HG03103 (cell line): ENCODE measurements at regions not wholly inside any gene's neighbourhood (a gene's known extent, or its start where the extent isn't known, plus 50 kb on each side); places are given as distances from the start of the nearest gene placed in this dataset.
"Not testable (repeated sequence)": the region's sequence is repeated elsewhere in the genome, so short reads cannot be mapped to it uniquely, and the experiment has no call there.

Source experiments
- ATAC-seq: cut with Tn5 transposase; IDR thresholded peaks from one replicate; pipeline ENCODE4 v1.9.1; 2021; ENCODE audit warnings: low read depth; ENCODE audit not compliant: unreplicated experiment

- no peak for ATAC-seq
Observed at GRCh38 chr3:3689601-3690375, 109.4 kb upstream of the LRRN1 start.

- ATAC-seq, result no peak
Observed at GRCh38 chr3:3686907-3687648, 112.2 kb upstream of the LRRN1 start.

GRCh38 chr3:3685721-3686120 lies 113.5 kb upstream of the LRRN1 start:
- no peak for ATAC-seq

GRCh38 chr3:3683261-3683660 lies 116.0 kb upstream of the LRRN1 start:
- no peak for ATAC-seq

GRCh38 chr3:3675801-3676200 lies 123.4 kb upstream of the LRRN1 start:
- no peak for ATAC-seq

- ATAC-seq, result no peak
Observed at GRCh38 chr3:3675186-3675585, 124.0 kb upstream of the LRRN1 start.

GRCh38 chr3:3666664-3667063 lies 132.6 kb upstream of the LRRN1 start:
- peak; percentile 99 for ATAC-seq

GRCh38 chr3:3665961-3666640 lies 133.1 kb upstream of the LRRN1 start:
- peak; percentile 37 for ATAC-seq

GRCh38 chr3:3665546-3665945 lies 133.7 kb upstream of the LRRN1 start:
- ATAC-seq, result no peak

GRCh38 chr3:3664935-3665334 lies 134.3 kb upstream of the LRRN1 start:
- no peak for ATAC-seq

GRCh38 chr3:3662610-3663009 lies 136.6 kb upstream of the LRRN1 start:
- ATAC-seq, result no peak

- no peak for ATAC-seq
Observed at GRCh38 chr3:3654916-3655315, 144.3 kb upstream of the LRRN1 start.

GRCh38 chr3:3648988-3649679 lies 150.1 kb upstream of the LRRN1 start:
- no peak for ATAC-seq

- ATAC-seq, result no peak
Observed at GRCh38 chr3:3646934-3647333, 152.3 kb upstream of the LRRN1 start.

- ATAC-seq, result not testable (repeated sequence)
Observed at GRCh38 chr3:3646103-3646844, 153.0 kb upstream of the LRRN1 start.

- ATAC-seq, result no peak
Observed at GRCh38 chr3:3641877-3642455, 157.3 kb upstream of the LRRN1 start.

GRCh38 chr3:3639078-3639477 lies 160.2 kb upstream of the LRRN1 start:
- no peak for ATAC-seq

- no peak for ATAC-seq
Observed at GRCh38 chr3:3636815-3637214, 162.4 kb upstream of the LRRN1 start.

GRCh38 chr3:3635109-3635508 lies 164.1 kb upstream of the LRRN1 start:
- ATAC-seq, result no peak

GRCh38 chr3:3634326-3634725 lies 164.9 kb upstream of the LRRN1 start:
- ATAC-seq, result no peak
